NCI-H146 (cell line): ENCODE measurements at regions not wholly inside any gene's neighbourhood (a gene's known extent, or its start where the extent isn't known, plus 50 kb on each side); places are given as distances from the start of the nearest gene placed in this dataset.
A peak's percentile ranks its signal among the peaks of the same experiment; 100 is the strongest.

ENCODE experiments used
- DNase-seq: peaks from one replicate; lab custom pipeline; 2025; lab: John Stamatoyannopoulos, UW

DNA sequence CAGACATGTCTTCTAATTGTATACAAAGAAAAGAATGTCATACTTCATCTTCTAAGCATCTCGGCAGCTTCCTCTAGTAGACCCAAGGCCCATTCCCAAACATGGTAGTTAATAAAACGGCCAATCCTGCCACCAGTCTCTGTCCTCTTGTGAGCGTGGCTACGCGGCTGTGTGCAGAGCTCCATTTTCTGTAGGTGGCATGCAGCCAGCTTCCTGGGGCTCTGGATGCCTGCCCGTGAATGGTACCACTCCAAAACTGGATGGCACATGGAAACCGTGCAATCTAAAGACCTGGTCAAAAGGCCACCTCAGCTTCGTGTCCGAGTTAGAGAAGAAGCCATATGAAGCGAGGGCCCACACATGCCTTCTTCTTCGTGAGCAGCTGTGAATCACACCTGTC, 110.7 kb downstream of the SIPA1L2 start:
- DNase-seq: peak; percentile 72

DNA sequence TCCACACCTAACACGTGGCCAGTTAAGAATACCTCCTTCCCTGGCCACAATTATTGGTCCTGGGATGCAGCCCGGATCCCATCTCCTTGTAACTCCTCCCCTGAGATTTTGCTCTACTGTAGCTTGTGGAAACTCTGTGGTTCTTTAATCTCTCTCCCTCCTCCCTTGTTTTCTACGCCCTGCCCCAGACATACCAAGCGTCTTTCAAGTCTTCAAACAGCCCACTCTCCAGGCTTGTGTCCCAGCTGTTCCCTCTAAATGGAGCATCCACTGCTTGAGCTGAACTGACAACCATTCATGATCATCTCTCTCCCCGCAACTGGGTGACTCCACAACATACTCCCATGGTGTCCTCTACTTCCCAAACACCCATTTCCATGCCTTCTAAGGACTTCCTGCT, 111.6 kb downstream of the SIPA1L2 start:
- no peak for DNase-seq

DNA sequence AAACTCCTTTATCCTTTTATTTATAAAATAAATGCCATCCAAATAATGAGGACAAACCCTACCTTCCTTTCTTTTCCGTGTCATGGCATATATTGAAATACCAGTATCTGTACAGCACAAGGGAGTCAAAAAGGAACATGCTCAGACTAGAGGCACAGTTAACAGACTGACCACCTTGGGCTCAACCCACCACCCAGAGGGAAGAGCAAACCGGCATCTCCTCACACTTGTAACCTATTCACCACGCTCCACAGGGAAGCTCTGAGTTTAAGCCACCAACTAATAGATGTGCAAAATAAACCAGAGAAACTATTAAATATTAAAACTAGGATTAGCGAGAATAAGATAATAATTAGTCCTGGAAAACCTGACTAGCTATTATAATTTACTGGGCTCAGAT, 112.7 kb downstream of the SIPA1L2 start:
- DNase-seq: peak; percentile 17

DNA sequence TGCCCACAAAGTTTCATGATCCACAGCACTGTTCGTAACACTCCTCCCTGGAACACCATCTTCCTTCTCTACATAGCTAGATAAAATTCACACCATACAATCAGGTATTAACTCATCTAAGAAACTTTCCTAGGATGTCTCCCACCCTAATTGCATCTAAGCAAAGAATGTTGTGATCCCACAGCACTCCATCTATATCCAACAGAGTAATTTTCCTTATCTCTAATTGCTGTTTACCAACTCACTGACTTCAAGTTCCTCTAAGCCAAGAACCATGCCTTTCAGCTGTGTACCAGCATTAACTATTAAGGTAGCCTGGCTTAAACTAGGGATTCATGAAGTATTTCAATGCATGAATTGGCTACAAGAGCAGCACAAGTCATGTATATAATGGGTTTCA, 114.2 kb downstream of the SIPA1L2 start:
- DNase-seq: no peak

DNA sequence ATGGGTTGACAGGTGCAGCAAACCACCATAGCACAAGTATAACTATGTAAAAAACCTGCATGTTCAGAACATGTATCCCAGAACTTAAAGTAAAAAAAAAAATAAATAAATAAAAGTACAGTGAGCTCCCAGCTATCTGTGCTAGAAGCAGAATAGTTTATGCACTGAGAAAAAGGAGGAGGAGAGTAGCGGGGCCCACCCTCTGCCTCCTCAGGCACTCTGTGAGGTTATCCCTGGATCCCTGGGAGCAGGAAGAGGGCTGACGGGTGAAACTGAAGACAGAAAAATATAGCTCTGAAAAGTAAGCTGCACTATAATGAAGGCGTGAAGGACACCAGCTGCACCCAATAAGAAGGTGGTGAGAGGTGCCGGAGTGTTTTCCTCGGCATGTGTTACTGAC, 117.2 kb downstream of the SIPA1L2 start:
- DNase-seq: no peak

DNA sequence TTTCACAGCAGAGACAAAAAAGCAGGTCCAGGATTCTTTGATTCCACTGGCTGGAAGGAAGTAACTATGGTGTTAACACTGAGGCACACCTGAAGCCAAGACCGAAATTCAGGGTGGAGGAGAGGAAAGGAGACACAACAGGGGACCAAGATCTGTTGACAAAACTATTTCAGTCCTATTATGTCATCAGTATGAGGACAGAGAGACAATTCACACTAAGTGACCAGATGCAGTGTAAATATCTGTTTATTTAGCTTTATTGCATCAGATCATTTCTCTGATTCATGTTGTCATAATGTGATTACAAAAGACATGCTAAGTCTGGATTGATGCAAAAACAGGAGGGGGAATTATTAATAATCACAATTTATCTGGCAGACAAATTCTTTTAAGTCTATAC, 118.8 kb downstream of the SIPA1L2 start:
- DNase-seq: peak; percentile 76

DNA sequence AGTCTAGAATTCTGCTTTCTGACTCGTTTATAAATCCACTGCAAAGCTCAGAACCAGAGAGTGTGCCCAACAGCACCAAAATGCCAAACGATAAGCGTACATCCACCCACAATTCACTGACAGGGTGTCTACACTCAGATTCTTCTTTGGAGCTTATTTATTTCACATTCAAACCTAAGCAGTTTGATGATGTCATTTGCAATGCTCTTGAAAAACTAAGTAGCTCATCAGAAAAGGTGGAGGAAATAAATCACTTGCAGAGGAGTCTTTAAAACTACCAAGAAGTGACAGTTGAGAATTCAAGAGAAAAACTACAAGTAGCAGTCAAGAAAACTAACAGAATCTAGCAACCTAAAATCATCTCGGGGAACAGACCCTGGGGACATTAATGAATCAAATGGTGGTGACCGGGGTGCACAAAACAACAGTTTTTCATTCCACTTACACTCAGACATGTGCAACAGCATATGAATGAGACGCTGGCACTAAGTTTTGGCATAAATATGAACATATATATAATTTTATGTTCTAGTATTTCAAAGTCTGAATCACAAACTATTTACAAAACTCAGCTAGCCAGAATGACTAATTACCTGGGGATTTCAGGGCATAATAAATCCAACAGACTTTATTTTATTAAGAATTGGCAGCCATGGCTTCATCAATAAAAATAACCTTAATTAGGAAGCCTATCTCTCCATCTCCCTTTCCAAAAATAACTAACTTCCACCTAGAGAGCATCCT, 119.4 kb downstream of the SIPA1L2 start:
- DNase-seq: no peak

DNA sequence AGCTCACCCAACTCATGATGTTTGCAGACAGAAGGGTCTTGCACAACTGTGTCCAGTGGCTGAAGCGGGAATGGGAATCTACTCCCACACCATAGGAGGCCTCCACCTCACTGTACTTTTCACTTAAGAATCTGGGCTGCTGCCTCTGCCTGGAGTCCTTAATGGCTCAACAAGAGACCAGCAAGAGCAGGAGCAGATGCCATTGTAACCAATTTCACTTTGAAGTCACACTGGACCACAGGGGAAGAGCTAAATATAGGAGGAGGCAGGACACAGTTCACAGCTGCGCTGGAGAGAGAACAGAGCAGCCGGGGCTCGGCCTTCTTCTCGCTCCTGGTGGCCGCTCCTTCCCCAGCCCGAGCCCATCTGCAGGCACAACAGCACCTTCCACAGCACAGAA, 120.4 kb downstream of the SIPA1L2 start:
- DNase-seq: no peak

DNA sequence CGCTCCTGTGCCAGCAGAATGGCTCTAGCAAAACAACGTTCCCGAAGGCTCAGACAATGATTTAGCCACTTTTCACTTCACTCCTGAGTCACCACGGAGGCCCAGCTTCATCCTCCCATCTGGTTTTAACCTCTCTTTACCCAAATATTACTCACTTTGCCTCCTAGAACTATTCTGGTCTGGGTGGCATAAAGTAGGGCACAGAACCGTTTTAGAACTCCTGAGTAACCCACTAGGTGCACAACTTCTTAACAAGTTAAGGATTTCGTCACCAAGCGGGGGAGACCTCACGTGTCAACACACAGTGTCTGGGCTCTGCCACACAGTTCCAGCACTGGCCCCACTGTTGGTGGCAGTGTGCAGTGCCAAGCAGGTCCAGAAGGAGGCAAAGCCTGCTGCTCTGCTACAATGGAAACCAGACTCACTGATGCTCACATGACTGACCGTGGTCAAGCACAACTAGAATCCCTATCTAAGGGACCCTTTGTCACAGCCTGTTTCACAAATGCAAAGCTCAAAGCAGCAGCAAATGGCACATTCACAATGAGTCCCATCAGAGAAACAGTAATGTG, 121.7 kb downstream of the SIPA1L2 start:
- DNase-seq: no peak

DNA sequence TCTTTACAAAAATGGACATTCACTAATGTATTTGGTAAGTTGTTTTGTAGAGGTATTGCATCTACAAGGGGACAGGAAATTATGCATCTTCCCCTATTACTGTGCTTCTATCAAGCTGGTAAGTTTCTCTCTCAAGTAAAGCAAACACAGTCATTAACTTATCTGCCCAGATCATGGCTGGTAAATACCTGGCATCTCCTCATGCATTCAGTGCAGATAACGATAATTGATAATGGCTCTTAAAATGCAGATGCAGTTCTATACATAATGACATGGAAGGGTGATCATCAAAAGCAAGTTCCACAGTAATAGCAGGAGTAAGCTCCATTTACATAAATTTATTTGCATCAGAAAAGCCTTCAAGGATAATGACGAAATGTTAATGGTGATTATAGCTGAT, 122.4 kb downstream of the SIPA1L2 start:
- DNase-seq: peak; percentile 67

DNA sequence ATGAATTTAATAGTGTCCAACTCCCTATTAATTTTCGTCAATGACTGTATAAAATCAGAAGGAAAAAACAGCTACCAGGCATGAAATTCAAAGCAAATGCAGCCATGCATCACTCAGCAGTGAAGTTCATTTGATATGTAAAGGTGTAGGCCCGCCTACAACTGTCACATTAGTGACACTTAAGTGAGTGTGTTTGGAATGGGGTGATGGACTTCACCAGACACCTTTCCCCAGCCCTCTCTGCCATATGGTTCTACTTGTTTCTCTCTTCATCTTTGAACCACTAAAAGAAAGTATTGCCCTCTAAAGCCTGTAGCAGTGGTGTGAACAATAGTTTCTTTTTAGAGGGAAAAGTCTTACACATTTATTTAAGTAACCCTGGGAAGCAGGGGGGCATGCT, 124.0 kb downstream of the SIPA1L2 start:
- no peak for DNase-seq

DNA sequence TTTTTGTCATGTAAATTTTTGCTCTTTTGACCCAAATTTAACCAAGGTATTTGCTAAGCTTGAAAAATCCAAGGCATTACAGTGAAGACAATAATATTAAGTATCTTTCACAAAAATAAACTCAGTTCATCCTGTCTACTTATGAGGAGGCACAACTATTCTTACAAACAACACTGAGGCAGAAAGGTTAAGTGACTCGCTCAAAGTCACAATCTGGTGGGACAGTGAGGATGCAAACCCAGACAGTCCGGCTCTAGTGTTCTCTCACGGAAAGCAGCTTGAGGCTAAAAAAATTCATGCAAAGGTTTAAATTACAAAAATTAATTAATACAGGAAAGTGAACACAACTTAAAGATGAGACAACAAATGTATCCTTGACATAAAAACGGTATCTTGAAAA, 125.3 kb downstream of the SIPA1L2 start:
- no peak for DNase-seq

DNA sequence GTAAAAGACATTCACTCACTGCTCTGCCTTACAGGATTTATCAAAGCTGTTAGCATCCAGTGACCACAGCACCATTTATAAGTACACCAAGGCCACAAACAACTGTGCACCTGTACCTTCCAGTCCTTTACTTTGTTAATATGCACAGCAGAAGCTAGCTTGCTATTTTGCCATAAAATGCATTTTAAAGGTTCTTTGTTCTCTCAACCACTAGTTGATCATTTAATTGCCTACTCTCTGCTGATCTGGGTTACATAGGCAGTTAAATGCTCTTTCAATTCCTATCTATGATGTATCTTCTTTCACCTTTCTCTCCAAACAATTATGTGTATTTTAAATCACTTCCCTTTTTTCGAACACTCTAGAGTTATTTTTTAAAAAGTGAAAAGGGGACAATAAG, 126.4 kb downstream of the SIPA1L2 start:
- DNase-seq: no peak

DNA sequence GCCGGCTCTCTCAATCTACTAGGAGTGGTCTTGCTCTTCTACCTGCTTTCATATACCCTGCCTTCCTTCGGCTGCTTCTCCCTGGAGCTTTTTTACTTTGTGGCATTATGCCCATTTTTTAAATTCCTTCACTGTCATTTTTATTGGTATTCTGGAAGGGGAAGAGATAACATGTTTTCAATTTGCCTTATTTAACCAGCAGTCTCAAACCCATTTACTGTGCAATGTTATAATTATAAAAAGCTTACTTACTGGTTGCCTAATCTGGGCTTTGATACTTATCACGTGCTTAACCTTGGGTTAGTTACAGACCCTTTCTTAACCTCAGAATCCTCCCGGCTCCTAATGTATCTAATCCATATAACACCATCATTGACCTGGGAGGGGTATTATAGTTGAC, 128.1 kb downstream of the SIPA1L2 start:
- no peak for DNase-seq

DNA sequence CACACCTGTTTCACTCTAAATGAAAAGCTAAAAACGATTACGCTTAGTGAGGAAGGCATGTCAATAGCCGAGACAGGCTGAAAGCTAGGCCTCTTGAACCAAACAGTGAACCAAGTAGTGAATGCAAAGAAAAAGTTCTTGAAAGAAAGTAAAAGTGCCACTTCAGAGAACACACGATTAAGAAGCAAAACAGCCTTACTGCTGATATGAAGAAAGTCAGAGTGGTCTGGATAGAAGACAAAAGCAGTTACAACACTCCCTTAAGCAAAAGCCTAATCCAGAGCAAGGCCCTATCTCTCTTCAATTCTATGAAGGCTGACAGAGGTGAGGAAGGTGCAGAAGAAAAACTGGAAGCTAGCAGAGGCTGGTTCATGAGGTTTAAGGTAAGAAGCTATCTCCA, 130.7 kb downstream of the SIPA1L2 start:
- no peak for DNase-seq

DNA sequence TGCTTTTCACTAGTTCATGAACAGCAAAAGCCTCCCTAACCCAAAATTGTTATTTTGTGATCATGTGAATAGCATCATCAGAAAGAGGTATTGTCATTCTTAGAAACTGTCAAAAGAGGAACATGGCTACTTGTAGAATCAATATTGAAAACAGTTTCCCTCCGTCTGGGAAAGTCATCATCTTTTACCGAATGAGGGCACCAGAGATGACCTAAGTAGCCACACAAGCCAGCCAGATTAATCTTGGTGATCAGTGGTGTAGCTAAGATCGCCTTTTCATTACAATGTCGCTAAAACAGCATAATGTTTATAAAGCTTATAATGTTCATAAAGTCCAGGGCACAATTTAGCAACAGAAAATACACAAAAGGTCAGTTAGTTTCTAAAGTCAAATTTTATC, 136.1 kb downstream of the SIPA1L2 start:
- no peak for DNase-seq

DNA sequence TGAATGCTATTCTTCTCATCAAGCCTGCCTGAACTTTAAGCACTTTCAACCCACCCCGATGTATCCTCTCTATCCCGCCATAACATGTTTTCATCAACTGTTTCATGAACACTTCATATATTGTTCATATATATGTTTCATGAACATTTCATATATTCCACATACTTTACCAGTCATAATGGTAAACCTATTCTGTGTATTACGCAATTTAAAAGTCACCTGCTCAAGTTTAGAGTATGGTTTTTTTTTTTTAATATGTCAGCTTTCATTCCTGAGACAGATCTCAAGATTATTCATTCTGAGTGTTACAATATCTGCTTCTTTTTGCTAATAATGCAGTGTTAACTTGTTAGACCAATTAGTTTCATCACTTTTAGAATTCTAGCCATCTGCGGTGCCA, 140.7 kb downstream of the SIPA1L2 start:
- DNase-seq: no peak

DNA sequence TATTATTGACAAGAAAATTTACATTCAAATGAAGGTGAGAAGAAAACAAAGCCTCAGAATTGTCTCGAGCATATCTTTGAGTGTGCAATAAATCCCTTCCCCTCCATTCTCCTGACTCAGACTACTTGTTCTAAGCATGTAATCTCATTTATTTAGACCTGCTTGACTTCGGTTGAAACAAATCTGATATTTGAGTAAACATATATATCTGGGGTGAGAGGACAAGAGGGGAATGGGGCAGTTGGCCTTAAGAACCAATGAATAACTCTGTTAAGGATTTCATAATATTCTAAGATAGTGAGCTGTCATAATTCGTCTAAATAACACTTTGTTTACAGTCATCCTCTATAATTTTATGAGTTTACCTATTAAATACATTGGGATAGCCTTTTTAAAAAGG, 142.7 kb downstream of the SIPA1L2 start:
- DNase-seq: no peak

DNA sequence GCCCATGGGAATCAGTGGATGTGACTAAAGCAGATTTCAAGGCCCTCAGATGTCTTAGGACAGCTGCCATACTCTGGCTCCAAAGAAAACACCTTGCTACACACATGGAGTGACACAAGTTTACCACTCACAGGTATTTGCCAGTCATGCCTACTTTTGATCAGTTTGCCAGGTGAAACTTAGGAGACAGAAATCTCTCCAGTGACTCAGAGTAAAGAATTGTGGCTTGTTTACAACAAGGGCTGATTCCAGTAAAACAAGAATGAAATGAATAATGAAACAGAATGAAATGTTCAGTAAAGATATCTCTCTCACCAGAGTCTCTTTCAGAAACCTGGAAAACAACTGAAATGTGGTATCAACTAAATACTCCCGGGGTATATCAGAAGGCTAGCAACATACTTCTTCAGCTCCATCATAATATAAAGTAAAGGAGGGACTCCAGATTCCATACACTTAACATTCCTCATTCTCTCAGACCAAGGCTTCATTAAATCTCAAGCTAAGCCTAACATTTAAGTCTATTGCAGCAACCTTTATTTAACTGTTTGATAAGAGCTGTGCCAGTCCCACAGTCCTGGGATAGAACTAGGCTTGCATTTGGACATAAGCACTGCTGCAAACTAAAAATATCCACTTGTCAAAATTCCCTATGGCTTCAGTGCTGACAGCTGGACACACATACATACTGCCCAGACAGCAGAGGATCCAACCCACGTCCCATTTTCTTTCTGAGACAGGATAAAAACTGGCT, 143.3 kb downstream of the SIPA1L2 start:
- no peak for DNase-seq

DNA sequence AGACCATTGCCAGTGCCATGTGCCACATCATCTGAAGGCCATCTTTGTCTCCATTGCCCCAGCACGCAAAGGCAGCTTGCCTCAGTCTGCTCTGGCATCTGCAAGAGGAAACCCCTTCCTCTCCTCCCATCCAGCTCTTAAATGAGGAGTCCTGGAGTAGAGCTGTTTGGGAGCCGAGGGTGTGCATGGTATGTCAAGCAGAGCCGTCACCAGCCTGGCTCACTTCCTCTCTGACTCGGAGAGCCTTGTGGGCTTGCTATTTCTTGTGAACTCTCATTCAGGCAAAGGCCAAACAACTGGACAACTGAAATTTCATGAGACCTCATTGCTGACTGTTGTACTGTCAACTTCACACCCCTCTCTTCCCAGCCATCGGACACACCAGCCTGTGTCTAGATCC, 143.9 kb downstream of the SIPA1L2 start:
- DNase-seq: no peak

DNA sequence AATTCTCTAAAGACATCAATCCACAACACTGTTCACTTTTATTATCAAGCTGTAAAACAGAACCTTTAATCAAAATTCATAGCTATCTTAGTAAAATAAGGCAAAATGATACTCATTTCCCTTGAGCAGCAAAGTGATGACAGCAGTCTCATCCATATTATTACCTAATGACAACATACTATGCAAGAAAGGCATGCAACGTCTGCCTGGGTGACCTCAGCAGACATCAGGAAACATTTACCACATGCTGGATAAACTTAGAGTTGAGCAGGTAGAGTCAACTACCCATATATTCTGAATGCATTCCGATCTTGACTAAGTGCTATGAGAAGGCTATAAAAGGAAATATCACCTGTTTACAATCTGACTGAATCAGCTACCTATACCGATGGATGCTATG, 145.1 kb downstream of the SIPA1L2 start:
- no peak for DNase-seq

DNA sequence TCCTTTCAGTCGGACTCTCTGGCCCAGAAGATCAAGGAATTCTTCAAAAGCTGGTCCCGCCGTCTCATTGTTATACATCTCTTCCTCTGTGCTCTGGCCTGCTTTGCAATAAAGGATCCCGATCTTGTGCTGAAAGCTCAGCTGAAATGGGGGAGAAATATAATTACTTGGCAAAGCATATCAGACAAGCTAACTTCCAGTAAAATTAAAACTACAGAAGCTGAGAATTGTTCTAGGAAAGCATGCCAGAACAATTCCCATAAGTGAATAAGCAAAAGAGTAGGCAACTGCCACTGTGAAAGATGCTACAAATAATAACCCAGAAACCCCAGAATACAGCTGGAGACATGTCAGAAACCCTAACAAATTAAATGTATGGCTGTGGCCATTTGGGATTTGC, 146.1 kb downstream of the SIPA1L2 start:
- no peak for DNase-seq

DNA sequence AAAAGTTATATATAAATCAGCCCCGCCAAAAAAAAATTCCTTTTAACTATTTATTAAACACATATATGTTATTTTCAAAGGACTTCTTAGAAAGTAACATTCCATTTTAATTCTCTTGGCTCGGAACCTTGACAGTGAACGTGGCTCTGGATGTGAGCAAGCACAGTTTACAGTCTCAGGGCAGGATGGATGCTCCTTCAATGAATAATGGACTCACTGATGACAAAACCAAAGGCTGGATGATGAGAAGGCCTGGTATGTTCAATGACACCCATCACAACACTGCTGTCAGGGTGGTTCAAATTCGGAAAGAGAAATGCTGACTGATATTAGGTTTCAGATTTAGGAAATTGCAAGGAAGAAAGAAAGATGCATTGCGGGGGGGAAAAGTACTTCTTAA, 148.8 kb downstream of the SIPA1L2 start:
- DNase-seq: no peak

DNA sequence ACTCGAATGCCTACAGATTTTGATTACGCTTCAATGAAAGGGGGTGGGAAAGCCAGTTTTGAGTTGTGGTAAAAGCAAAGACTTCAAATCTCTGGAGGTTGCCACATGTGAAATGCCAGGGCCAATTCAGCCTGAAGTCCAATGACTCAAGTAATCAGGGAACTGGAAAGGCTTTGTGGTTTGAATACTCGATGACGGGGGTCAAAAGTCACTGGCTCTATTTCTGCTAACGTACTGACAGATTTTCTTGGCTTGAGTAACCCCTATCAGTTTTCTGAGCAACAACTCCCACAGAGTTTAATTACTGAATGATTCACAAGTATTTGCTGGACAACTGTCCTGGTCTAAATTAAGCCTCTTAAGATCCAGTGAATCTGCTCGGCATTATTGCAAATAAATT, 152.2 kb downstream of the SIPA1L2 start:
- no peak for DNase-seq
